Posterior vena cava (tissue), 2 donors: ENCODE measurements at regions not wholly inside any gene's neighbourhood (a gene's known extent, or its start where the extent isn't known, plus 50 kb on each side); places are given as distances from the start of the nearest gene placed in this dataset.

Source experiments
- DNase-seq: peaks from one replicate; pipeline ENCODE4 v3.0.0-alpha.2; 2020; ENCODE audit warnings: low spot score
- intact Hi-C, 2 donors: fragments of 100-400 bp; cut with DNase I; formaldehyde crosslinking; loops; one replicate each; pipeline versions ENCODE4 v1.14.1 to v1.14.2; 2022 to 2023
- donor health status: DM: yes; HTN: yes; CAD: no.
- donor health status: DM: yes; HTN: yes; CAD: no.

DNA sequence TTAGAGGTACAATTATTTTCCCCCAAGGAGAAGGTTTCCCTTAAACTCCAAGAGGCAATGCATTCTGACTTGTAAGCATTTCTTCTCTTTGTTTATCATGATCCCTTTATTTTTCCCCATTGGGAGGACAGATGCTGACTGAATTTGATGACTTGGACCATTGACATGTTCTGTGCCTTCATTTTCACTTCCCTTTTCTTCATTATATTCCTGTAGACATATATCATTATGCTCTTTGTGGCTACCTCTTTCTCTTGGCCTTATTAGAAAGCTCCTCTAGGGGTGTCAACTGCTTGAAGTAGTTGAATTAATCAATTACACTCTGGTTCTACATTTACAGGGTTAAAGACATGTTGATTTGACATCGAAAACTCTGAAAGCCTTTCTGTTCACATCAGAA, 330.0 kb upstream of the DCC start:
- DNase-seq, result no peak
- intact Hi-C loops, result no loop called here

DNA sequence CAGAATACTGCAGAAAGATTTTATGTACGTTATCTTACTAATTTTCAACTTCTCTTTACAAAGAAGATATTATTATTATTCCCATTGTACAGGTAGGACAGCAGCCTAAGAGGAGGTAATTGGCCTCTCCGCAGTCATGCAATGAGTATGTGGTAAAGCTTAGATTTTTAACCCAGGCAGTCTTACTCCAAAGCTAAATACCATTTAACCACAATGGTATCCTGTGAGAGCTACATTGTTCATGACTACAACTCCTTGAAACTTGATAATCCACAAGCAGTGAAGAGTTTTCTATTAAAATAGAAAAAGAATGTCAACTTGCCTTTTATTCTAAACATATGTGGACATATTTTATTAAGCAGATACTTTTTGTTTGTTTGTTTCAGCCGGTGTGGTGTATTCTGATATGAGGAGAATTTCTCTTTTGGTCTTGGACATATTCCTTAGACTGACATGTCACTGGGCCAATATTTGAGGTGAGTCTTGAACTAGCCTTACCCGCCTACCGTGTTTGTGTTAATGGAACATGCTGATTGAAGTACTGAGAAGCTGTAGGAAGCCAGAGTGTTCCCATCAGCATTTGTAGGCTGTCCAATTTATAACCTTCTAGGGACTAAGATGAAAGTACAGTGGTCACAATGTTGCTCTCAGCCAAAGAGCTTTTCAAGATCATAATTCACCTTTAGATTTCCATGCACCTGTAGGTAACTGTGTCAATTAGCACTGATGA, 293.9 kb upstream of the DCC start:
- DNase-seq, result no peak
- intact Hi-C loops, result no loop called here

DNA sequence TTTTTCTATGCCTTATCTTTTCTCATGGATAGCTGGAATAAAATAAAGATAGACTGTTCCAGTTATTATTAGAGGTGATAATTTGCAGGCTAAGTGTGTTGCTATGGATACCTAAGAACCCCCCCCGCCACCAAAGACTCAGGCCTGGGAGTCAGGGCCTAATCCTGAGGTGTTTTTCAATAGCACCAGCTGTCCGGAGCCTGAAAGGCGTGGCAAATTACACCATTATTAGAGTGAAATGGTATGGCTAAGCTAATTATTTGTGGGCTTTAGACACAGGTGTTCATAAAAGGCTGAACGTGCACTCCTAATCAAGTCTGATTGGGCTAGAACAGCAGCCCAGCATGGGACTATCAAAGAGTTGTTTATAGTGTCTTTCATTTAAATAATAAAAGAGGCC, 293.2 kb upstream of the DCC start:
- DNase-seq, result no peak
- intact Hi-C loops, result no loop called here

DNA sequence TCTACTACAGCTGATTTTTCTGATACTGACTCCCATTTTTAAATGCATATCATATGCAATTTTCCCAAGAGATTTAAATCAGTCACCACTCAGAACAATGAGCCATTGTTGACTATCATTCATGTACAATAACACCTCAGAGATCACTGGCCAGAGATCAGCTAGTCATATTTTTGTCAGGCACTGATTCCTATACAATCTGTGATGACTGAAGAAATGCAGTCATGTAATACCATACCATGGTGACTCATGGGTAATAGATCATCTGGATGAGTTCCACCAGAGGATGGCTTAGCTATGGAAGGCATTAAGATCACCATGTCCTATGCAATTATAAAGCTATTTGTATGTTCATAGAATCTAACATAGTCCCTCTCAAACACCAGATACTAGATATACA, 285.7 kb upstream of the DCC start:
- intact Hi-C loops, result no loop called here
- DNase-seq, result no peak

DNA sequence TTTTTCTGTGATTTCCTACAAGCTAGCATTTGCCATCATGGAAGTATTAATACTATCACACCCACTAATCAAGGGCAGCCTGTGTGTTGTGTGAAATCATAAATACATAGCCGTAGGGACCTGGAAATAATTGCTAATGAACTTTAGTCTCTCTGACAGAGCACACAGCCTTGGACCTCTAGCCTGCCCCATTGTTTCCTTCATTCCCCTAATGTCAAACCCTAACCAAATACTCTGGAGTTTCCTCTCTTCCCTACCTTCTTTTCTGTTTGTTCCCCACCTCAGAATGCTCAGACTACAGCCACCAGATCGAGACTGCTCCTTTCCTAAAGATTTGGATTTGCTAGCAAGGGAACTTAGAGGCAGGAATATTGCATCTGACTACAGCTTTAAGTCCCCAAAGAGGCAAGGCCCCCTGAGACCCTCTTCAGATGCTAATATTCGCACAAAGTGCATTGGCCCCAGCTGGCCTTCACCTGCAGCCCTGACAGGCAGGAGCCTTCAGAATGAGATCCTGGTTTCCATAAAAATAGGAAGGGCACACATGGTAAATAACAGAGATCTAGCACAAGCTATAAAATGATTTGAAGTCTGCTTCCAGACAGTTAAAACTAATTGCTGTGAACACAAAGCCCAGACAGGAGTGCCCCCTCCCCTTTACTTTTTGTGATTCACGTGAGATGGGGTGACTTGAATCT, 279.2 kb upstream of the DCC start:
- intact Hi-C loops, result loop anchor here in 1 of 2 donors (5.0 kb wide), 1 partner anchor 1983 kb away; no protein-coding TSS in a partner anchor
- no peak for DNase-seq

DNA sequence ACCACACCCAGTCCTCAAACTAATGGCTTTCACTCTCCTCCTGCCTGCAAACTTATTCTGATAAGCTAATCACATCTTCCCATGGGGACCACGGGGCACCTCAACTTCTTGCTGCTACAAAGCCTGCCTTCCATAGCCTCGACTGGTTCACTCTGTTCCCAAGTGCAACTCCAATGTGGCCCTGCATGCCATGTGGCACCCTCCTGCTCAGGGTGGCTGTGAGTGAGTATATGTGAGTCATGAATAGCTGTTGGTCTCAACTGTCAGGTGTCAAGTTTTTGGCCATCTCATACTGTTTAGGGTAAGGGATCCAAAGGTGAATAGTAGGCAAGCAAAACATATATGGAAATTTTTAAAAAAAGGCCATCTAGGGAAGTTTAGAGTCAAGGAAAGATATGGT, 276.1 kb upstream of the DCC start:
- intact Hi-C loops, result loop anchor here in 1 of 2 donors (5.0 kb wide), 1 partner anchor 1987 kb away; no protein-coding TSS in a partner anchor
- no peak for DNase-seq

DNA sequence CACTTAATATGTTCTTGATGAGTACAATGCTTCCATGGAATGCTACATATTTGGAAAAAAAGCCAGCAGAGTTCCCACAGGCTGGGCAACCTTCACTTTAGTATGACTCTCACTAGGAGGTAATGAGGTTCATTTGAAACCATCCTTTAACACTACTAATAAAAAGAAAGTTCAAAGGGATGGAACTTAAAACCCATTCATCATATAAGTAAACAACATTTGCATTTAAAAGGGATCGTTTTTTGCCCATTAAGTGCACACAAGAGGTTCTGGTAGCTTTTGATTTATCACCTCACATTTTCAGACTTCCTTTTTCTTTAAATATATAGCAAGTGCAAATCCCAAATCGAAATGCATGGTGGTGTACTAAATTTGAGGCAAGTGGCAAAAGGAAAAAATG, 270.8 kb upstream of the DCC start:
- DNase-seq, result no peak
- intact Hi-C loops, result no loop called here

DNA sequence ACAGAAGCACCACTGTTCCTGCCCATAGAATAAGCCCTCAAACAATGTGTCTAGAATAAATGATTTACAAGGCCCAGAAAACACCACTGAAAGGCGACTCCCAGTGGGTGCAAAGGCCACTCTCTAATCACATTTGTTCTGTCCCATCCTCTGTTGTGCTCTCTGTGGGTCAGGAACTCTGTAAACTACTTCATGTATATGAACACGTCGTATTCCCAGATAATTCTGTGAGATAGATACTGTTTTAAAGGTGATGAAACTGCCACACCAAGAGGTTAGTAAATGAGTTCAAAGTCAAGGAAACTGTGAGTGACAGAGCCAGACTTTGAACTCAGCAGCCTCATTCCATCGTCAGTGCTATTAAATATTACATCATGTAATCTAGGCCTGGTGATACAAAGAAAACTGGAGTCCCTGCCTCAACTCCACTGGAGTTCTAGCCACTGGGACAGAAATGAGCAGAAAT, 269.7 kb upstream of the DCC start:
- DNase-seq, result no peak
- intact Hi-C loops, result no loop called here

DNA sequence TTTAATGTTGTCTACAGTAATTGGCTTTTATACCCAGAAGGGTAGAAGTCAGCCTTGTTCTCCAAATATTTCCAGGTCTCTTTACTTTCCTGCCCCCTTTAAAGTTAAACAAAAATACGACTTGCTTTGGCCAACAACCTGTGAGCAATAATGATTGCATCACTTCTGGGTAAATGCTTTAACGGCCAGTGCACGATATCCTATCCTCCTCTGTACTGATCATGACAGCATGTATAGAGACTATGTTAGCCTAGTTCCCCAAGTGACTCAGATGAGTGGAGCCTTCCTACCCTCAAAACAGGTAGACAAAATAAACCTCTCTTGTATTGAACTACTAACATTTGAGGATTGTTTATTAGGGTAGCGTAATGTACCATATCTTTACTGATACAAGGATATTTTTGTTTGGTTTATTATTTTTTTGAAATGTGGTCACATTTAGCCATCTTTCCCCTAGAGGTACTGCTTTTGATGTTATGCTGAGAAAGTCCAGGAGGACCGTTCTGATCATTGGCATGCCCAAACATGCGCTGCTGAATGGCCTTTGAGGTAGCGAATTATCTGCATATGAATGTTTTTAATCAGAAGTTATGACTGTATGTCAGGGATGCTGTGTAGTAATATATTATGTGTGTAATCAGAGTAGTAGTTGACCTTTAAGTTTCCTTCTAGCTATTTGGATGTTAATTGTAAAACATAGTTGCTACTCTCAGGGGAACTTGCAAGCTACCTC, 262.6 kb upstream of the DCC start:
- DNase-seq, result no peak
- intact Hi-C loops, result no loop called here

DNA sequence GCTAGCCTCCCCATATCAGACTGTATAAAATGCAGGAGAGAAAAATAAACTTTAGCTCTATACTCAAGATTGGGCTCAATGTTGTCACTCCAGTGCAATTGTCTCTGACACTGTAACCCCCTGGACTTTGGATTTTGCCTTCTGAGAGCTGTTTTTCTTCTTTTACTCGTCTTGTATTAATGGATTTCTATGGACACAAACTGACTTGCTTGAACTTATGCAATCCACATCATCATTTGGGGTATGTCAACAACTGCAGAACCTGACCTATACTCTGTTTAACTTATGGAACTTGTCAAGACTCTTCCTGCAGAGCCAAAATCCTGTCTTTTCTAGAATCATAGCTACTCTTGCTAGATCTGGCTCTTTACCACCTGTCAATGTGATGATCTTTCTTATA, 257.8 kb upstream of the DCC start:
- no peak for DNase-seq
- intact Hi-C loops, result no loop called here

DNA sequence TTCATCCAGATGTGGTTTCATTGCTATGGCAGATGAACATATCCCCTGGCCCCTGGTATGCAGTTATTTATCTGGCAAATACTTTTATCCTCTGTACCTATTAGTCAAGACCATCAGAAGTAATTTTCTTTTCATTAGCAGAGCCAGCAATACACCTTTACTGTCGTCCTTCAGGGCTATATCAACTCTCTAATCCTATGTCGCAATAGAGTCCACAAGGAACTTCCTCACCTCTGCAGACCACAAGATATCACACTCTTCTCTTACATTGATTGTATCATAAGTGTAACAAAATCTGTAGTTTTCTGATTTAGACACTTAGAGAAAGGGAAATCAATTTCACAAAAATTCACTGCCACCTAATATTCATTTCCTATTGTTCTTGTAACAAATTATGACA, 252.9 kb upstream of the DCC start:
- intact Hi-C loops, result no loop called here
- no peak for DNase-seq

DNA sequence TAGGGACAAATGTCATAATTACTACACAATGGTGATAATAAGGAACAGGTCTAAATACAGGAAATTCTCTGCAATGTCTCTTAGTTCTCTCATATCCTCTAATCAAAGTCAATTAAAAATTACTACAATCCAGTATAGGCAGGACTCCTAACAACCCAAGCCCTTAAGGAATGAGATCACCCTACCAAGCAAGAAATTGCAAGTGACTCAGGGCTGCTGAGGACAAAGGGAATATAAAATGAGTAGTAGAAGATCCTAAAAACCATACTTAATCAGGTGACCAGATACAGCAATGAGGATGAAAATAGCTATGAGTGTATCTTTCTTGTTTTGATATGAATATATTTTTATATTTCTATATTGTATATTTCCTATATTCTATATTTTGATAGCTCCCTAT, 250.0 kb upstream of the DCC start:
- intact Hi-C loops, result no loop called here
- no peak for DNase-seq

DNA sequence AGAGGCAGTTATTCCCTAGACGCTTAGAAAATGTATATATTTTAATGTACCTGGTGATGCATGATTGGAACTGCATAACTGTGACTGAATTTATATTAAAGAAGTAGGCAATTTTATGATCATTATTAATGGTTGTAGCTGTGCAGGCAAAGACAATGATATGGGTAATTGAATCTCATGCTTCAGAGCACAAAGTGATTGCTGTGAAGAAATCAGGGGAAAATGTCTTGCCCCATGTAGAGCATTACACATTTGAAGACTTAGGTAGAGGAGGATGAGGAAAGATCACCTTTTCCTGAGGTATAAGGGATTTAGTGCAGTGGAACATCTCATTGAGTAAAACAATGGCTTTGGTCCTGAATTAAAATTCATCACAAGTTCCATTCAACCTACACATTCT, 246.8 kb upstream of the DCC start:
- intact Hi-C loops, result no loop called here
- no peak for DNase-seq

DNA sequence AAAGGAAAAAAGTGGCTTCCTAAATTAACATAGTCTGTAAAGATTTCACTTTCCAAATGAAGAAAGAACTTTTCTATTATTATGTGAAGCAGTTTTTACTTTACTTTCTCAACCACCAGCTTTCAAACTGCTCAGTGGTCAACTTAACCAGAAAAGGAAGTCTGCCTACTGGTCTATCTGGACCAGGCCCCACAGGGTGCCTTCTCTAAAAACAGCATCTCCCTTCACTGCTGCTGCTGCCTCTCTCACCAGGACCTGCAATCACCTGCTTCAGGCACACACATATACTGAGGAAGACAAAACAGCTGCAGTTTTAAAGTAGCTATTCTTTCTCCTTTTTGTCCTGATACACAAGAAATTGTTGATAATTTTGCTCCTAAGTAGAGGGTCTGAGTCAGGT, 221.3 kb upstream of the DCC start:
- intact Hi-C loops, result no loop called here
- DNase-seq, result no peak

DNA sequence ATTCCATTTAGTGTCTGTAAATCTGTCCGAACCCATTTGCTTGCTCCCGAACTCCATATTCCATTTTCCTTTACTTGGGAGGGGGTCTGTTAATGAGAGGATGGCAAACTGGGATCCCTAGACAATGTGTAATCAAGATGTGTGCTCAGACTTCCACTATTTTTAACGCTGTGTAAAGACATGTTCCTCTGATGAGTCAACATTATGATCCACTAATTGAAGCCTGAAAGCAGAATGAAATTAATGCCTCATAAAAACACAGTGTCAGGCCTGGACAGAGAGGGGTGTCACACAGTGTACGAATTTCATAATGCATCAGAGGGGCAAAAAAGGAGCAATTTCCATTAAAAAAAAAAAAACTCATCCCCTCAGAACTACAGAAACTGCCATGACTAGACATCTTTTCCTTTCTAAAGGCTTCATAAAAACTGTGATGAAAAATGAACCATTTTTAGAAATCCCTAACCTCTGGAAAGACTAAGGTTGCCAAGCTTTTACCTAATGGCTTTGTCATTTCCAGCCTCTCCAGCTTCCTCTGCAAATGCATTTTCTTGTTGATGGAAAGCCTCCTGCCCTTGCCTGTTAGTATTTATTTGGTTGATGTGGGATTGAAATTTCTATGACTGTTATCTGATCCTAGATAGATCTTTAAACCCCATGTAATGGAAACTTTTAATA, 209.2 kb upstream of the DCC start:
- intact Hi-C loops, result no loop called here
- DNase-seq, result no peak

DNA sequence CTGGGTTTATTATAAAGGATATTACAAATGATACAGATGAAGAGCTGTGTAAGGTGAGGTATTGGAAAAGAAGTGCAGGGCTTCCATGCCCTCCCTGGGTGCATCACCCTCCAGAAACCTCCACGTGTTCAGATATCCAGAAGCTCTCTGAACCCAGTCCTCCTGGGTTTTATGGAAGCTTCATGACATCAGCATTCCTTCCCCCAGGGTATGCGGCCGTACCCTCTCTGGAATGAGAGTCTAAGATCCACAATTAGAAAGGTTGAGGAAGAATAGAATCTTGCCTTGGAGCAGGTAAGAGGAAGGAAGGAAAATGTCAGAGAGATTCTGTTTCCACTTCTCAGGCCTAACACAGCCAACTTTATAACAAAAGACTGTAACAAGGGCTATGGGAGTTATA, 208.2 kb upstream of the DCC start:
- intact Hi-C loops, result no loop called here
- no peak for DNase-seq

DNA sequence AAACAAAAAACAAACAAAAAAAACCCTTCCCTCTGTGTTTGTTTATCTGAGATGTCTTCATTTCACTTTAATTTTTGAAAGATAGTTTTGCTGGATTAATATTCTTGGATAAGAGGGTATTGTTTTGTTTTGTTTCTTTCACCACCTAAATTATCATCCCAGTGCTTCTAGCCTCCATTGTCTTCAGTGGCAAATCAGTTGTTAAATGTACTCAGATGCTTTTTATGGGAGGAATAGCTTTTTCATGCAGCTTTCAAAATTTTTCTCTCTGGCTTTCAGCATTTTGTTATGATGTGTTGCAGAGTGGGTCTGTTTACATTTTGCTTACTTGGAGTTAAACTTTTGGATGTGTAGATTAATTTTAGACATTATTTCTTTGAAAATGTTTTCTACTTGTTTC, 203.5 kb upstream of the DCC start:
- intact Hi-C loops, result no loop called here
- no peak for DNase-seq

DNA sequence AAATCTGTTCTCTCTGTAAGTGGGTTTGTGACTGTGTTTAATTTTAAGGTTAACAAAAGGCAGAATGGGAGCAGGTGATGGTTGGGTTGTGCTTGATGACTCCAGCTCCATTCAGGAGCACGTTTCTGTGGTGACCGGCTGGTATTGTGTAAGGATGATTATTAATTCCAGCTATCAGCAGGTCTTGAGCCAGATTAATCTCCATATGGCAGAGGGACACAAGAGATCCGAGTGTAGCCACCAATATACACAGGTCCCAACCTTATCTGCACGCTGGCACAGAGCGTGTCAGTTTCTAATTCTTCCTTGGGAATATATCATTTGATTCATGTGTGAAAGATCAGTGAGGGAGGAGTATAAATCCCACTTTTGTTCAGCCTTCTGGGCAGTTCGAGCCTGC, 199.0 kb upstream of the DCC start:
- intact Hi-C loops, result no loop called here
- DNase-seq, result no peak

DNA sequence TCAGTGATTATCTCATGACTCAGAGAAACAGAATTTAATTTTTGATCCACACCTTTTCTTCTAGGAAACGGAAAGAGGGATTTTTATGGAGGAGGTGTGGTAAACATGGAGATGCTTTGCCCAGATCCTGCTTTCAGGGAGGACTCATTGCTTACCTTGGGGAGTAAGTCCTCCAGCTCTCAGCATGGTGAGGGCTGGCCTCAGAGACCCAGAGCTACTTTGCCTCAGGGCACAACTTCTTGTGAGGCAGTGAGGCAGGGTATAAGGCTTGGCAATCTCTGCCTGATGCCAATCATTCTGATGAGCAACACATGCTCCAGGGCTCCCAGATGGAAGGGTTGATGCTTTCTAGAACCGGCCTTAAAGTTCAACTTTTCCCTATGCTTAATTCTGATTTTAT, 189.9 kb upstream of the DCC start:
- intact Hi-C loops, result no loop called here
- no peak for DNase-seq

DNA sequence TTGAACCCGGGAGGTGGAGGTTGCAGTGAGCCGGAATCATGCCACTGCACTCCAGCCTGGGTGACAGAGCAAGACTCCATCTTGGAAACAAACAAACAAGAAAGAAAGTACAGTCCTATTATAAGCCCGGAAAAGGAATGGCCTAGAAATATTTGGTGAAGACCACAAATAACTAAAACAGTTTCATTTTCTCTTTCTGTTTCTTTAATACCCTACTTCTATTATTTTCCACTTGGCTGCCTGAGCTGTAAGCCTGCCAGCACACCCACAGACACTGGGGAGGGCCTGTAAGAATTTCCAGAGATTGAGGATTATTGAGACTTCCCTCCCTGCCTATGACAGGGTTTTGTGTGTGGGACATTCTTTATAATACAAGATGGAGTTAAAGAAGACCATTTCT, 188.0 kb upstream of the DCC start:
- no peak for DNase-seq
- intact Hi-C loops, result no loop called here
